HG03175 (cell line): ENCODE measurements at regions not wholly inside any gene's neighbourhood (a gene's known extent, or its start where the extent isn't known, plus 50 kb on each side); places are given as distances from the start of the nearest gene placed in this dataset.

Experiments
- ATAC-seq: cut with Tn5 transposase; IDR thresholded peaks from one replicate; pipeline ENCODE4 v1.9.1; 2021; ENCODE audit warnings: mild to moderate bottlenecking, moderate library complexity; ENCODE audit not compliant: unreplicated experiment

GRCh38 chr20:4601630-4602296, 84.5 kb upstream of the PRNP start:
- no peak for ATAC-seq

DNA sequence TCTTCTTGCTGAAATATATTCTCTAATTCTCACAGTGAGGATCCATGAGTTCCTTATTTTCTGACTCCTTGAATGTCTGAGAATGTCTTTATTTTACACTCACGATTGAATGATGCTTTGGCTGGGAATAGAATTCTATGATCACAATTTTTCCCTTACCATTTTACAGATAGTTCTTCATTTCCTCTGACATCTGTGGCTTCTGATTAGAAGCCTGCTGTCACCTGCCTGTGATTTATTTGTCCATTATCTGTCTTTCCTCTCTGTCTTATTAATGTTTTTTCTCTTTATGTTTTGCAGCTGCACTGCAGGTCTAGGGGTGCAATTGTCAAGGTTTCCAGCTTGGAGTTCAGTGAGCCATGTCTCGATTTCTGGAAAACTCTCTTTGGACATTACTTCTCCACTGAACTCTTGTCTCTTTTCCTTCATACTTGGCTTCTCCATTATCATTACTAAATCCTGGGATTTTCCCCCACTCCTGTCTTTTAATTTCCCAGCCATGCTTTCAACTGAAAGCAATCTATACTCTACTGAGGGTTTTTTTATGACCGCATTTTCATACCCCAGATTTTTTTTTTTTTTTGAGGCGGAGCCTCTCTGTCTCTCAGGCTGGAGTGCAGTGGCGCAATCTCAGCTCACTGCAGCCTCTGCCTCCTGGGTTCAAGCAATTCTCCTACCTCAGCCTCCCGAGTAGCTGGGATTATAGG, 85.8 kb upstream of the PRNP start:
- no peak for ATAC-seq

- ATAC-seq, result no peak
These were observed 89.0 kb upstream of the PRNP start for GRCh38 chr20:4597215-4597614.

GRCh38 chr20:4593149-4593525, 93.1 kb upstream of the PRNP start:
- ATAC-seq, result no peak

DNA sequence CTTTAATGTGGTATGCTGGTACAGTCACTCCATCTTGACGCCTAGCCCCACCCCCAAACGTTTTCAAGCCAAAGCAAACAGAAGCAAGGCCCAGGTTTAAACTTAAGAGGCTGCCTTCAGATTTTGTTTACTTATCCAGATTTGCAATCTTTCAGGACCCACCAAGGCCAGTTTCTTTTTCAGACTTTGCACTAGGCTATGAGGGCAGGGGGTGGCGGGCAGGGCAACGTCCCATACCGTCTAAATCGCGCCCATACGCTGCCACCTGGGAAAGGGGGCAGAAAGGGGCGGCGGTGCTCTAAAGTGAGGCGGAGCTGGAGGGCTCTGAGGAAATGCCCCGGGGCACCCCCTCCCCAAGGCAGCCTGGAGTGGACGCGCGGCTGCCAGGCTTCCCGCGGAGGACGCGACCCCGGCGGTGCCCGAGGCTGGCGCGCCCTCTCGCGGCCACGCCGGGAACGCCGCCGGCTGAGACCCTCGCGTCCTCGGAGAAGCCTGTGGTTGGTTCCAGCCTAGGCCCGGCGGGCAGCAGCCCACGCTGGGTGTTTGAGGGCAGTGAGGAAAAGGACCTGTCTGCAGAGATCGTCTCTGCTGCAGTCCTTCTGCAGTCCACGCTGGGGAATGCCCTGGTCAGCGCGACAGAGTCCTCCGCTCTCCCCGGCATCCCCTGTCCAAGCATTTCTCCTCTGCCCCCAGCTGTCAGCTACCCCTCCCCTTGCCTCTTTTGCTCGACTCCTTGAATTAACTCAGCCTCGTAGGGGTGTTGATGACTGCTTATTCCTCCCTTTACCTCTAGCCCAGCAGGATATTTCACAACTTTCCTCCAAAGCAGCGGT, 93.7 kb upstream of the PRNP start:
- ATAC-seq, result no peak

GRCh38 chr20:4591975-4592315, 94.3 kb upstream of the PRNP start:
- no peak for ATAC-seq

GRCh38 chr20:4585758-4586157, 100.5 kb upstream of the PRNP start:
- ATAC-seq, result no peak

- ATAC-seq, result no peak
These were observed 101.0 kb upstream of the PRNP start for GRCh38 chr20:4585104-4585753.

GRCh38 chr20:4584510-4584909, 101.7 kb upstream of the PRNP start:
- no peak for ATAC-seq

DNA sequence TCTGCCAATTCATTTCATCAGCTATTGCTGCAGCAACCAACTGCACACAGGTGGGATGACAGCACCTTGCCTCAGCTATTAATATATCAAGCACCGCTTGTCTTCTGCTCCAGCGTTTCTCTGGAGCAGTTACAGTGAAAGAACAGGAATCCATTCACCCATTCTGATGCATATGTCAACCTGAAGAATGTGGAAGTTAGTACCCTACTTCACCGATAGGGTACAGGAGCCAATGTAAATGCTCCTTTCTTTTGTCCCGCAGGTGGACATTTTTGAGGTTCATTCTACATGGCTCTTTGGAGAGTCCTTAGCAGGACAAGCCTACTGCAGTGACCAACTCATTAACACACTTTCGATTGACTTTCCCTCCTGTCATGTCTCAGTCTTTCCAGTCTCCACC, 104.4 kb upstream of the PRNP start:
- ATAC-seq, result no peak

- ATAC-seq, result no peak
These were observed 107.9 kb upstream of the PRNP start for GRCh38 chr20:4578375-4578774.

- no peak for ATAC-seq
These were observed 111.9 kb upstream of the PRNP start for GRCh38 chr20:4574356-4574690.

DNA sequence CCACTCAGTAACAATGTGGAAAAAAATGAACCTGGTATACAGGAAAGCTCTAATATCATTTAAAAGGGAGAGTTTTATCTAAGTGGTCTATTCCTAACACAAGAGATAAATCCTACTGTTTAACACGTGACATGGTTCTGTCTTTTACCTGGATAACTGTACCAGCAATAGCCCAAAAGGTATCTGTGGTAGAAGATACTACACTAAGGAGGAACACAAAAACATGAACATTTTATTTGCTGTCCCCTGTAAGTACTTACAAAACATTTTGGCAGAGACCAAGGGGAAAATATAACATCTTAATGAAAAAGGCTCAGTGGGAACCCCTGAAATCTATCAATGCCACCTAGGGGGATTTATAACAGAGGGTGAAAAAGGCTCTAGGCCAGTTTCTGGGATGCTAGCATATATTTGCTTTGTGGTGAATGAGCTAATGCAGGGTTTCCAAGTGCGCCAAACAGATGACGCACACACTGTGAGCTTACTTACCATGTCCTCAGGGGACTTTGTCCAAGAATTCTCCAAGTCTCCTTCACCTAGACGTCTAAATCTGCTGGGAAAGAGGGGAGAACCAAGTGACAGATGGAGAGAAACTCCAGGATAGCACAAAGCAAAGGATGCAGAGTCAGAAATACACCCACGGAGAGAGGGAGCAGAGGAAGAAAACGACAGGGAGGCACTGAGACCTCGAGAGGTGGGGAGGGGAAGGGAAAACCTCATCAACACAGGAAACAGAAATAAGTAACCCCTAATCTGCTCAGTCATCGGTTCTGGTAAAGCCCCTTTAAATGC, 112.5 kb upstream of the PRNP start:
- no peak for ATAC-seq

DNA sequence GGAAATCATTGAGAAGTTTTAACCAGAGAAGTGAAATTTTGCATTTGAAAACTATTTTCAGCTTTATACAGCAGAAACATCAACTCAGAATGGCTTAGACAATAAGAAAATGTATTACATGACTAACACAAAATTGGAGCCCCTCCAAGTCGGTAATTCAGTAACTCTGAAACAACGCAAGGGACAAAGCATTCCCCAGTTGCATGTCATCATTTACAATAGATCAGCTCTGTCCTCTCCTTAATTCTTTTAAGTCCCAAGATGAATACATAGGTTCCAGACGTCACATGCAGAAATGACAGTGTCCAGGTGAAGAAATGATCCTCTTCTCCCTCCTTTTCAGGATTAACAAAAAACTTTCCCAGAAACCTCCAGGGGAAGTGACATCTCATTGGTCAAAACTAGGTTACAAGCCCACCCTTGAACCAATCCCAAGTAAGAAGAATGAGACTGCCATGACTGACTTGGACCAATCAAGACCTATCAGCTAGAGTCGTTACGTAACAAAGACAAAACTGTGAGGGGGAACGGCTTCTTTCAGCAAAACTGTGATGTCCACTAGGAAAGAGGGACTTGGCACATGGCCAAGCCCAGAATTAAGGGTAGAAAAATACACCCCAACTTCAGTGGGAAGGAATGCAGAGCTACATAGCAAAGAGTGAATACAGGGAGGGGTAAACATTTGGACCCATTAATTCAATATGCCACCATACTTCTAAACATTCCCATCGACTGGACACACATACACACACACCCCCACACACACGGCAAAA, 114.3 kb upstream of the PRNP start:
- no peak for ATAC-seq

- no peak for ATAC-seq
These were observed 116.4 kb upstream of the PRNP start for GRCh38 chr20:4569865-4570264.

DNA sequence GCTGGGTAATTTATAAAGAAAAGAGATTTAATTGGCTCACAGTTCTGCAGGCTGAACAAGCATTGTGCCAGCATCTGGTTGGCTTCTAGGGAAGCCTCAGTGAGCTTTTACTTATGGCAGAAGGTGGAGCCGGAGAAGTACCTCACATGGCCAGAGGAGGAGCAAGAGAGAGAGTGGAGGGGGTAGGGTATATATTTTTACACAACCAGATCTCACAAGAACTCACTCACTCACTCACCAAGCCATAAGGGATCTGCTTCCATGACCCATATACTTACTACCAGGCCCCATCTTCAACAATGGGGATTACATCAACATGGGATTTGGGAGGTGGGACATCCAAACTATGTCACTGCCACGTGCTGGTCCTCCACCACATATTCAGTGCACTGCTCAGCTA, 117.2 kb upstream of the PRNP start:
- no peak for ATAC-seq

- ATAC-seq, result no peak
These were observed 117.8 kb upstream of the PRNP start for GRCh38 chr20:4568361-4568959.

- no peak for ATAC-seq
These were observed 119.1 kb upstream of the PRNP start for GRCh38 chr20:4567170-4567569.

GRCh38 chr20:4563534-4563933, 122.7 kb upstream of the PRNP start:
- no peak for ATAC-seq

- ATAC-seq, result no peak
These were observed 123.2 kb upstream of the PRNP start for GRCh38 chr20:4563031-4563430.
